HepG2 (cell line): ENCODE measurements at regions not wholly inside any gene's neighbourhood (a gene's known extent, or its start where the extent isn't known, plus 50 kb on each side); places are given as distances from the start of the nearest gene placed in this dataset.

Experiments
- CBX5 ChIP-seq: sonication (generic); formaldehyde crosslinking; IDR thresholded peaks from 2 replicates; pipeline ENCODE4 v1.4.0; 2020; ENCODE audit warnings: missing genetic modification reagents, borderline replicate concordance
- CREM ChIP-seq, 2 experiments: sonication (generic) in 1 of 2; formaldehyde crosslinking in 1 of 2; IDR thresholded peaks; 2 replicates each; pipeline versions ENCODE4 v1.4.0 to v1.6.1; 2016 to 2020; ENCODE audit warnings: antibody characterized with exemption in 1 of 2, mild to moderate bottlenecking in 1 of 2, missing genetic modification reagents in 1 of 2
- GPN1 ChIP-seq: sonication (generic); formaldehyde crosslinking; IDR thresholded peaks from 2 replicates; pipeline ENCODE4 v1.5.1; 2020; ENCODE audit warnings: missing genetic modification reagents, borderline replicate concordance
- HOXA5 ChIP-seq: sonication (generic); formaldehyde crosslinking; IDR thresholded peaks from 2 replicates; pipeline ENCODE4 v1.4.0; 2020; ENCODE audit warnings: missing genetic modification reagents
- IRF2 ChIP-seq: IDR thresholded peaks from 2 replicates; pipeline ENCODE4 v1.6.1; 2018; ENCODE audit warnings: missing genetic modification reagents, missing compliant biosample characterization
- ISL2 ChIP-seq: sonication (generic); formaldehyde crosslinking; IDR thresholded peaks from 2 replicates; pipeline ENCODE4 v1.5.0; 2020; ENCODE audit warnings: missing genetic modification reagents
- KLF16 ChIP-seq, 2 experiments: sonication (generic) in 1 of 2; formaldehyde crosslinking in 1 of 2; IDR thresholded peaks; 2 replicates each; pipeline versions ENCODE4 v1.6.1 to v1.8.0; 2016 to 2023; ENCODE audit warnings: missing genetic modification reagents in 2 of 2, missing compliant biosample characterization in 1 of 2
- MEIS2 ChIP-seq: sonication (generic); formaldehyde crosslinking; IDR thresholded peaks from 2 replicates; pipeline ENCODE4 v1.9.0; 2021; ENCODE audit warnings: mild to moderate bottlenecking, missing genetic modification reagents
- MIXL1 ChIP-seq: IDR thresholded peaks from 2 replicates; pipeline ENCODE4 v1.6.1; 2016
- NR2F2 ChIP-seq: IDR thresholded peaks from 2 replicates; pipeline ENCODE4 v1.6.1; 2012; ENCODE audit warnings: low read depth, inconsistent platforms, borderline replicate concordance
- RXRB ChIP-seq: IDR thresholded peaks from 2 replicates; pipeline ENCODE4 v1.6.1; 2016; ENCODE audit warnings: borderline replicate concordance, missing genetic modification reagents, missing compliant biosample characterization
- SAP130 ChIP-seq: IDR thresholded peaks from 2 replicates; pipeline ENCODE4 v1.6.1; 2016; ENCODE audit warnings: low read depth
- WIZ ChIP-seq: sonication (generic); formaldehyde crosslinking; IDR thresholded peaks from 2 replicates; pipeline ENCODE4 v1.5.1; 2020; ENCODE audit warnings: mild to moderate bottlenecking, missing genetic modification reagents
- ZMYM4 ChIP-seq: sonication (generic); formaldehyde crosslinking; IDR thresholded peaks from 2 replicates; pipeline ENCODE4 v1.8.1; 2023; ENCODE audit warnings: mild to moderate bottlenecking, missing genetic modification reagents
- ZNF296 ChIP-seq: sonication (generic); formaldehyde crosslinking; conservative IDR thresholded peaks from 2 replicates; pipeline ENCODE4 v1.5.0; 2020; ENCODE audit warnings: mild to moderate bottlenecking, missing genetic modification reagents
- TF ChIP-seq, protein P1 (sequence below): sonication (generic); formaldehyde crosslinking; IDR thresholded peaks from 2 replicates; pipeline ENCODE4 v1.4.0; 2020; ENCODE audit warnings: missing genetic modification reagents
- TF ChIP-seq, protein P2 (sequence below): sonication (generic); formaldehyde crosslinking; IDR thresholded peaks from 2 replicates; pipeline ENCODE4 v1.4.0; 2020; ENCODE audit warnings: missing genetic modification reagents, borderline replicate concordance
- TF ChIP-seq, protein P3 (sequence below), 2 experiments: sonication (generic) in 1 of 2; formaldehyde crosslinking in 1 of 2; IDR thresholded peaks; 2 replicates each; pipeline versions ENCODE4 v1.4.0 to v1.6.1; 2016 to 2020; ENCODE audit warnings: borderline replicate concordance in 1 of 2, low read depth in 1 of 2, mild to moderate bottlenecking in 1 of 2, missing genetic modification reagents in 1 of 2
- TF ChIP-seq, protein P4 (sequence below): sonication (generic); formaldehyde crosslinking; IDR thresholded peaks from 2 replicates; pipeline ENCODE4 v1.4.0; 2020; ENCODE audit warnings: missing genetic modification reagents, borderline replicate concordance

DNA sequence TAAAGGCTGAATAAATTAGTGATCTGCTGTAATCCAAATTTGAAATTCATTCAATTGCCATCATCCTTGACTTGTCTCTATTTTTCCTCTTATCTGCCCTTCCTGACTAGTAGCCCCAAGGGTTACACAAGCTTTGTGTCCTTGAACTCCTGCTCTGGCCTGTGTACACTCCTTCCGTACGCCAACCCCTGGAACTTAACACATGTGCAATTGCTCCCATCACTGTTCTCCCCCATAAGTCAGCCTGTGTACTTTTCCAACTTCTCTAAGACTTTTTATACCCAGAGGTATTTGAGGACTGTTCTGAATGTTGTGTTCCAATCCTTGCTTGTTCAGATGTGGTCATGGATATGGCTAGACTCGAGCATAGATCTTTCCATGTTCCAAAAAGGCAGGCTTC lies 171.1 kb upstream of the G2E3 start (continued):
- TF ChIP-seq, protein P1, sequence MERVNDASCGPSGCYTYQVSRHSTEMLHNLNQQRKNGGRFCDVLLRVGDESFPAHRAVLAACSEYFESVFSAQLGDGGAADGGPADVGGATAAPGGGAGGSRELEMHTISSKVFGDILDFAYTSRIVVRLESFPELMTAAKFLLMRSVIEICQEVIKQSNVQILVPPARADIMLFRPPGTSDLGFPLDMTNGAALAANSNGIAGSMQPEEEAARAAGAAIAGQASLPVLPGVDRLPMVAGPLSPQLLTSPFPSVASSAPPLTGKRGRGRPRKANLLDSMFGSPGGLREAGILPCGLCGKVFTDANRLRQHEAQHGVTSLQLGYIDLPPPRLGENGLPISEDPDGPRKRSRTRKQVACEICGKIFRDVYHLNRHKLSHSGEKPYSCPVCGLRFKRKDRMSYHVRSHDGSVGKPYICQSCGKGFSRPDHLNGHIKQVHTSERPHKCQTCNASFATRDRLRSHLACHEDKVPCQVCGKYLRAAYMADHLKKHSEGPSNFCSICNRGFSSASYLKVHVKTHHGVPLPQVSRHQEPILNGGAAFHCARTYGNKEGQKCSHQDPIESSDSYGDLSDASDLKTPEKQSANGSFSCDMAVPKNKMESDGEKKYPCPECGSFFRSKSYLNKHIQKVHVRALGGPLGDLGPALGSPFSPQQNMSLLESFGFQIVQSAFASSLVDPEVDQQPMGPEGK (CRISPR knock-in tag), result peak; percentile 66
- no peak for TF ChIP-seq ZNF296
- peak; percentile 87 for TF ChIP-seq NR2F2
- peak; percentile 83 for TF ChIP-seq RXRB (CRISPR knock-in tag)
- TF ChIP-seq IRF2 (CRISPR knock-in tag), result peak; percentile 30; the same call in 1 of the 2 replicates
- peak; percentile 33; the same call in 1 of the 2 replicates for TF ChIP-seq ISL2 (CRISPR knock-in tag)
- peak; percentile 63; the same call in 1 of the 2 replicates for TF ChIP-seq MIXL1 (CRISPR knock-in tag)
- peak; percentile 91 for TF ChIP-seq ZMYM4
- TF ChIP-seq HOXA5 (CRISPR knock-in tag), result peak; percentile 67; the same call in 1 of the 2 replicates
- TF ChIP-seq, protein P2, sequence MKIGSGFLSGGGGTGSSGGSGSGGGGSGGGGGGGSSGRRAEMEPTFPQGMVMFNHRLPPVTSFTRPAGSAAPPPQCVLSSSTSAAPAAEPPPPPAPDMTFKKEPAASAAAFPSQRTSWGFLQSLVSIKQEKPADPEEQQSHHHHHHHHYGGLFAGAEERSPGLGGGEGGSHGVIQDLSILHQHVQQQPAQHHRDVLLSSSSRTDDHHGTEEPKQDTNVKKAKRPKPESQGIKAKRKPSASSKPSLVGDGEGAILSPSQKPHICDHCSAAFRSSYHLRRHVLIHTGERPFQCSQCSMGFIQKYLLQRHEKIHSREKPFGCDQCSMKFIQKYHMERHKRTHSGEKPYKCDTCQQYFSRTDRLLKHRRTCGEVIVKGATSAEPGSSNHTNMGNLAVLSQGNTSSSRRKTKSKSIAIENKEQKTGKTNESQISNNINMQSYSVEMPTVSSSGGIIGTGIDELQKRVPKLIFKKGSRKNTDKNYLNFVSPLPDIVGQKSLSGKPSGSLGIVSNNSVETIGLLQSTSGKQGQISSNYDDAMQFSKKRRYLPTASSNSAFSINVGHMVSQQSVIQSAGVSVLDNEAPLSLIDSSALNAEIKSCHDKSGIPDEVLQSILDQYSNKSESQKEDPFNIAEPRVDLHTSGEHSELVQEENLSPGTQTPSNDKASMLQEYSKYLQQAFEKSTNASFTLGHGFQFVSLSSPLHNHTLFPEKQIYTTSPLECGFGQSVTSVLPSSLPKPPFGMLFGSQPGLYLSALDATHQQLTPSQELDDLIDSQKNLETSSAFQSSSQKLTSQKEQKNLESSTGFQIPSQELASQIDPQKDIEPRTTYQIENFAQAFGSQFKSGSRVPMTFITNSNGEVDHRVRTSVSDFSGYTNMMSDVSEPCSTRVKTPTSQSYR (CRISPR knock-in tag), result peak; percentile 66; the same call in 1 of the 2 replicates
- TF ChIP-seq, protein P3, sequence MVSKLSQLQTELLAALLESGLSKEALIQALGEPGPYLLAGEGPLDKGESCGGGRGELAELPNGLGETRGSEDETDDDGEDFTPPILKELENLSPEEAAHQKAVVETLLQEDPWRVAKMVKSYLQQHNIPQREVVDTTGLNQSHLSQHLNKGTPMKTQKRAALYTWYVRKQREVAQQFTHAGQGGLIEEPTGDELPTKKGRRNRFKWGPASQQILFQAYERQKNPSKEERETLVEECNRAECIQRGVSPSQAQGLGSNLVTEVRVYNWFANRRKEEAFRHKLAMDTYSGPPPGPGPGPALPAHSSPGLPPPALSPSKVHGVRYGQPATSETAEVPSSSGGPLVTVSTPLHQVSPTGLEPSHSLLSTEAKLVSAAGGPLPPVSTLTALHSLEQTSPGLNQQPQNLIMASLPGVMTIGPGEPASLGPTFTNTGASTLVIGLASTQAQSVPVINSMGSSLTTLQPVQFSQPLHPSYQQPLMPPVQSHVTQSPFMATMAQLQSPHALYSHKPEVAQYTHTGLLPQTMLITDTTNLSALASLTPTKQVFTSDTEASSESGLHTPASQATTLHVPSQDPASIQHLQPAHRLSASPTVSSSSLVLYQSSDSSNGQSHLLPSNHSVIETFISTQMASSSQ (IDR thresholded peaks at IDR 0.05; ENCODE audit: low read depth), result no peak
- TF ChIP-seq, protein P3 (CRISPR knock-in tag; IDR thresholded peaks at IDR 0.05; ENCODE audit: borderline replicate concordance), result no peak
- TF ChIP-seq CBX5 (CRISPR knock-in tag), result no peak
- TF ChIP-seq KLF16 (CRISPR knock-in tag; IDR thresholded peaks at IDR 0.05), result peak in 1 of 2 experiments; percentile 67; a peak in 1 of 4 replicates
- TF ChIP-seq MEIS2 (CRISPR knock-in tag), result peak; percentile 44; the same call in 1 of the 2 replicates
- no peak for TF ChIP-seq GPN1 (CRISPR knock-in tag)
- TF ChIP-seq, protein P4, sequence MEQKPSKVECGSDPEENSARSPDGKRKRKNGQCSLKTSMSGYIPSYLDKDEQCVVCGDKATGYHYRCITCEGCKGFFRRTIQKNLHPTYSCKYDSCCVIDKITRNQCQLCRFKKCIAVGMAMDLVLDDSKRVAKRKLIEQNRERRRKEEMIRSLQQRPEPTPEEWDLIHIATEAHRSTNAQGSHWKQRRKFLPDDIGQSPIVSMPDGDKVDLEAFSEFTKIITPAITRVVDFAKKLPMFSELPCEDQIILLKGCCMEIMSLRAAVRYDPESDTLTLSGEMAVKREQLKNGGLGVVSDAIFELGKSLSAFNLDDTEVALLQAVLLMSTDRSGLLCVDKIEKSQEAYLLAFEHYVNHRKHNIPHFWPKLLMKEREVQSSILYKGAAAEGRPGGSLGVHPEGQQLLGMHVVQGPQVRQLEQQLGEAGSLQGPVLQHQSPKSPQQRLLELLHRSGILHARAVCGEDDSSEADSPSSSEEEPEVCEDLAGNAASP (CRISPR knock-in tag), result 0 out of 2 replicates have a peak, but pooled peaks have one; percentile 40
- TF ChIP-seq SAP130 (CRISPR knock-in tag), result 0 out of 2 replicates have a peak, but pooled peaks have one; percentile 18
- peak; percentile 92; the same call in 1 of the 2 replicates for TF ChIP-seq WIZ (CRISPR knock-in tag)
- peak; percentile 26; the same call in 1 of the 2 replicates for TF ChIP-seq CREM (IDR thresholded peaks at IDR 0.05)
- TF ChIP-seq CREM (CRISPR knock-in tag; IDR thresholded peaks at IDR 0.05), result no peak
